ENCODE measurements at regions not wholly inside any gene's neighbourhood (a gene's known extent, or its start where the extent isn't known, plus 50 kb on each side); places are given as distances from the start of the nearest gene placed in this dataset.

- TF ChIP-seq ZNF532 (CRISPR knock-in tag; IDR thresholded peaks at IDR 0.05; ENCODE audit: borderline replicate concordance) (no peak), CREM (CRISPR knock-in tag; IDR thresholded peaks at IDR 0.05) (no peak), ZMAT4 (CRISPR knock-in tag; IDR thresholded peaks at IDR 0.05) (no peak), ZNF425 (CRISPR knock-in tag; conservative IDR thresholded peaks at IDR 0.05) (no peak), HMGXB4 (CRISPR knock-in tag; IDR thresholded peaks at IDR 0.05) (no peak)
These were observed 469.1 kb downstream of the DHX35 start (continued) for GRCh38 chr20:39431091-39431880.

GRCh38 chr20:39429726-39430125, 467.6 kb downstream of the DHX35 start:
- no peak overlapping the region for H3K4me3 Mint-ChIP-seq
- H3K27ac Mint-ChIP-seq, result no peak overlapping the region
- no peaks in the 10 kb centered on the region for H3K36me3 Mint-ChIP-seq
- ChIA-PET POLR2A (no interaction called here), CTCF (interaction anchor here (0.6 to 2.4 kb wide), 30 partner anchors 11 to 391 kb away, joined by 3 to 60 read pairs (median 4); no protein-coding TSS in a partner anchor)
- peaks cover 3% of the 10 kb centered on the region for H3K9me3 Mint-ChIP-seq
- no peaks in the 10 kb centered on the region for H3K27me3 Mint-ChIP-seq (ENCODE audit: low read depth)
- peak; percentile 67; the same call in 1 of the 2 replicates for ATAC-seq
- no peak for DNase-seq (ENCODE audit: low spot score)
- H3K4me1 Mint-ChIP-seq, result no peaks in the 10 kb centered on the region
- no peak for TF ChIP-seq E2F5 (CRISPR knock-in tag; IDR thresholded peaks at IDR 0.05)
- TF ChIP-seq CREB1 (CRISPR knock-in tag; IDR thresholded peaks at IDR 0.05), result no peak
- no peak for TF ChIP-seq ZSCAN18 (CRISPR knock-in tag; IDR thresholded peaks at IDR 0.05)
- no peak for TF ChIP-seq ATF2 (CRISPR knock-in tag; IDR thresholded peaks at IDR 0.05; ENCODE audit: borderline replicate concordance, low read depth)
- TF ChIP-seq EMX1 (CRISPR knock-in tag; IDR thresholded peaks at IDR 0.05), result no peak
- TF ChIP-seq IRF1 (CRISPR knock-in tag; IDR thresholded peaks at IDR 0.05), result no peak
- TF ChIP-seq ZNF512 (CRISPR knock-in tag; IDR thresholded peaks at IDR 0.05; ENCODE audit: borderline replicate concordance), result no peak

Measured in WTC11 (cell line).